Astrocyte (in vitro differentiated cells and primary cell): ENCODE measurements at regions not wholly inside any gene's neighbourhood (a gene's known extent, or its start where the extent isn't known, plus 50 kb on each side); places are given as distances from the start of the nearest gene placed in this dataset.

Experiments used
- DNase-seq: peaks from one replicate; pipeline ENCODE4 v3.0.0-alpha.2; 2010; ENCODE audit warnings: low read depth
- FAIRE-seq: peaks from 2 replicates; lab custom pipeline; 2011; peaks lifted over from hg19 to GRCh38; lab: Jason Lieb, UNC
- H2AFZ ChIP-seq: 2 replicates; pipeline ENCODE4 v1.6.0; 2012; ENCODE audit warnings: low read depth, low read length, inconsistent platforms
- H3K27ac ChIP-seq: 2 replicates; pipeline ENCODE4 v1.5.1; 2011; ENCODE audit warnings: low read depth, low read length, inconsistent platforms
- H3K27me3 ChIP-seq: 2 replicates; pipeline ENCODE4 v1.6.0; 2011; ENCODE audit warnings: low read length, inconsistent platforms; ENCODE audit not compliant: insufficient read depth
- H3K36me3 ChIP-seq: 2 replicates; pipeline ENCODE4 v1.5.1; 2011; ENCODE audit warnings: low read length, inconsistent platforms; ENCODE audit not compliant: insufficient read depth
- H3K4me1 ChIP-seq: 2 replicates; pipeline ENCODE4 v1.5.1; 2011; ENCODE audit warnings: low read length, inconsistent platforms; ENCODE audit not compliant: insufficient read depth
- H3K4me2 ChIP-seq: 2 replicates; pipeline ENCODE4 v1.6.0; 2012; ENCODE audit warnings: low read length, inconsistent platforms
- H3K4me3 ChIP-seq: 2 replicates; pipeline ENCODE4 v1.5.1; 2011; ENCODE audit warnings: low read depth, mild to moderate bottlenecking, low read length, inconsistent platforms; ENCODE audit not compliant: insufficient read depth
- H3K79me2 ChIP-seq: 2 replicates; pipeline ENCODE4 v1.6.0; 2012; ENCODE audit warnings: mild to moderate bottlenecking, low read length, inconsistent platforms; ENCODE audit not compliant: insufficient read depth
- H3K9ac ChIP-seq: 2 replicates; pipeline ENCODE4 v1.6.0; 2012; ENCODE audit warnings: mild to moderate bottlenecking, low read length, inconsistent platforms
- H3K9me3 ChIP-seq: 2 replicates; pipeline ENCODE4 v1.5.1; 2012; ENCODE audit warnings: low read depth, mild to moderate bottlenecking, low read length, inconsistent platforms; ENCODE audit not compliant: insufficient read depth
- H4K20me1 ChIP-seq: 2 replicates; pipeline ENCODE4 v1.6.0; 2012; ENCODE audit warnings: low read length, inconsistent platforms; ENCODE audit not compliant: insufficient read depth
- H3K27ac Mint-ChIP-seq: one replicate; pipeline ENCODE4 v1.8.0; 2021; ENCODE audit warnings: mild to moderate bottlenecking, mixed read lengths; ENCODE audit not compliant: unreplicated experiment
- H3K27me3 Mint-ChIP-seq: one replicate; pipeline ENCODE4 v1.8.0; 2021; ENCODE audit warnings: low read depth, mixed read lengths; ENCODE audit not compliant: unreplicated experiment
- H3K36me3 Mint-ChIP-seq: one replicate; pipeline ENCODE4 v1.8.0; 2021; ENCODE audit warnings: low read depth, mixed read lengths; ENCODE audit not compliant: unreplicated experiment
- H3K4me1 Mint-ChIP-seq: one replicate; pipeline ENCODE4 v1.8.0; 2021; ENCODE audit warnings: low read depth, mixed read lengths; ENCODE audit not compliant: unreplicated experiment
- H3K4me3 Mint-ChIP-seq: one replicate; pipeline ENCODE4 v1.8.0; 2021; ENCODE audit warnings: mild to moderate bottlenecking, moderate library complexity, mixed read lengths; ENCODE audit not compliant: unreplicated experiment
- H3K9me3 Mint-ChIP-seq: one replicate; pipeline ENCODE4 v1.8.0; 2021; ENCODE audit warnings: mild to moderate bottlenecking, mixed read lengths; ENCODE audit not compliant: unreplicated experiment
- EZH2 ChIP-seq: IDR thresholded peaks from 2 replicates; pipeline ENCODE4 v1.6.1; 2012; ENCODE audit warnings: mild to moderate bottlenecking, low read length, inconsistent platforms; ENCODE audit not compliant: insufficient read depth
- TF ChIP-seq, protein P1 (sequence below): IDR thresholded peaks from 2 replicates; pipeline ENCODE4 v1.5.1; 2011; ENCODE audit warnings: low read depth, mild to moderate bottlenecking, inconsistent platforms, low read length, moderate library complexity; ENCODE audit not compliant: insufficient read depth

GRCh38 chr18:3358310-3358709 lies 91.7 kb upstream of the TGIF1 start:
- no peak overlapping the region for H2AFZ ChIP-seq
- no peak overlapping the region for H3K4me3 ChIP-seq
- H3K27ac ChIP-seq = no peak overlapping the region
- TF ChIP-seq, protein P1, sequence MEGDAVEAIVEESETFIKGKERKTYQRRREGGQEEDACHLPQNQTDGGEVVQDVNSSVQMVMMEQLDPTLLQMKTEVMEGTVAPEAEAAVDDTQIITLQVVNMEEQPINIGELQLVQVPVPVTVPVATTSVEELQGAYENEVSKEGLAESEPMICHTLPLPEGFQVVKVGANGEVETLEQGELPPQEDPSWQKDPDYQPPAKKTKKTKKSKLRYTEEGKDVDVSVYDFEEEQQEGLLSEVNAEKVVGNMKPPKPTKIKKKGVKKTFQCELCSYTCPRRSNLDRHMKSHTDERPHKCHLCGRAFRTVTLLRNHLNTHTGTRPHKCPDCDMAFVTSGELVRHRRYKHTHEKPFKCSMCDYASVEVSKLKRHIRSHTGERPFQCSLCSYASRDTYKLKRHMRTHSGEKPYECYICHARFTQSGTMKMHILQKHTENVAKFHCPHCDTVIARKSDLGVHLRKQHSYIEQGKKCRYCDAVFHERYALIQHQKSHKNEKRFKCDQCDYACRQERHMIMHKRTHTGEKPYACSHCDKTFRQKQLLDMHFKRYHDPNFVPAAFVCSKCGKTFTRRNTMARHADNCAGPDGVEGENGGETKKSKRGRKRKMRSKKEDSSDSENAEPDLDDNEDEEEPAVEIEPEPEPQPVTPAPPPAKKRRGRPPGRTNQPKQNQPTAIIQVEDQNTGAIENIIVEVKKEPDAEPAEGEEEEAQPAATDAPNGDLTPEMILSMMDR = no peak
- no peak for TF ChIP-seq EZH2
- H3K9ac ChIP-seq = no peak overlapping the region
- no peaks in the 10 kb centered on the region for H3K9me3 ChIP-seq
- no peaks in the 10 kb centered on the region for H3K27me3 ChIP-seq
- H3K4me2 ChIP-seq = no peak overlapping the region
- Mint-ChIP-seq H3K27me3 (no peaks in the 10 kb centered on the region), H3K27ac (no peak overlapping the region), H3K4me3 (no peak overlapping the region), H3K36me3 (no peaks in the 10 kb centered on the region), H3K9me3 (no peaks in the 10 kb centered on the region), H3K4me1 (peaks cover 9% of the 10 kb centered on the region)
- no peak for FAIRE-seq
- H3K79me2 ChIP-seq = no peaks in the 10 kb centered on the region
- H4K20me1 ChIP-seq = no peaks in the 10 kb centered on the region
- H3K36me3 ChIP-seq = no peaks in the 10 kb centered on the region
- H3K4me1 ChIP-seq = no peaks in the 10 kb centered on the region
- DNase-seq = no peak

- Mint-ChIP-seq H3K27ac (no peak overlapping the region), H3K36me3 (no peaks in the 10 kb centered on the region), H3K27me3 (no peaks in the 10 kb centered on the region), H3K4me3 (no peak overlapping the region), H3K4me1 (no peaks in the 10 kb centered on the region), H3K9me3 (no peaks in the 10 kb centered on the region)
- no peak overlapping the region for H3K4me2 ChIP-seq
- H2AFZ ChIP-seq = peak overlapping the region; percentile 58
- TF ChIP-seq, protein P1 = no peak
- no peak for TF ChIP-seq EZH2
- FAIRE-seq (no peak), DNase-seq (no peak)
- no peaks in the 10 kb centered on the region for H3K27me3 ChIP-seq
- H3K9me3 ChIP-seq = no peaks in the 10 kb centered on the region
- no peak overlapping the region for H3K9ac ChIP-seq
- H3K79me2 ChIP-seq = no peaks in the 10 kb centered on the region
- H3K27ac ChIP-seq = no peak overlapping the region
- H3K4me1 ChIP-seq = no peaks in the 10 kb centered on the region
- H3K4me3 ChIP-seq = no peak overlapping the region
- no peaks in the 10 kb centered on the region for H4K20me1 ChIP-seq
- H3K36me3 ChIP-seq = no peaks in the 10 kb centered on the region
Observed at GRCh38 chr18:3360211-3360610, 89.8 kb upstream of the TGIF1 start.

DNA sequence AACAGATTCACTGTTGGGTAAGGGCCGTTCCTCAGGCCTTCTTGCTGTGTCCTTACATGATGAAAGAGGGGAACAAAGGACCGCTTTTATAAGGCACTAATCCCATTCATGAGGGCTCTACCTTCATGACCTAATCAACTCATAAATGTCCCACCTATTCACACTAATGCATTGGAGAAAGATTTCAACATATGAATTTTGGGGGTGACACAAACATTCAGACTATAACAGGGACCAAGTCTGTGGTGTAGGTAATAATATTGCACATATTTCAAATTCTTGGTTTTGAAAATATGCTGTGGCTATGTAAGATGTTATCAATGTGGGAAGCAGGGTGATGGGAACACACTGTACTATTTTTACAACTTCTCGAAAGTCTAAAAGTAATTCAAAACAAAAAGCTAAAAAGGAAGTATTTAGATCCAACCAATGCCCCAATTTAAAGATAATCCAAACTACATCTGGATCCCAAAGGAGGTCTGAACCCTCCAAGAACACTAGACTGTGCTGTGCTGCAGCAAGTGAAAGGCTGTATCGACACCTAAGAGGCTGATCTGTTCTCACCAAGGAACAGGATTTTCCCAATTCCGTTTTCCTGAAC lies 82.4 kb upstream of the TGIF1 start:
- peak overlapping the region; percentile 78 for H3K27ac ChIP-seq
- H3K27me3 Mint-ChIP-seq = no peaks in the 10 kb centered on the region
- H3K36me3 ChIP-seq = no peaks in the 10 kb centered on the region
- no peak overlapping the region for H3K4me3 ChIP-seq
- TF ChIP-seq EZH2 = no peak
- TF ChIP-seq, protein P1 = no peak
- H2AFZ ChIP-seq = no peak overlapping the region
- peak overlapping the region; percentile 78 for H3K27ac Mint-ChIP-seq
- H3K27me3 ChIP-seq = no peaks in the 10 kb centered on the region
- H3K9me3 Mint-ChIP-seq = no peaks in the 10 kb centered on the region
- no peaks in the 10 kb centered on the region for H3K79me2 ChIP-seq
- DNase-seq = peak; percentile 80
- peaks cover 13% of the 10 kb centered on the region for H3K4me1 ChIP-seq
- H3K36me3 Mint-ChIP-seq = no peaks in the 10 kb centered on the region
- H3K4me2 ChIP-seq = peak overlapping the region; percentile 67
- H3K9me3 ChIP-seq = no peaks in the 10 kb centered on the region
- peaks cover 15% of the 10 kb centered on the region for H3K4me1 Mint-ChIP-seq
- no peak overlapping the region for H3K4me3 Mint-ChIP-seq
- no peaks in the 10 kb centered on the region for H4K20me1 ChIP-seq
- peak overlapping the region; percentile 58 for H3K9ac ChIP-seq
- no peak for FAIRE-seq
